Effector memory CD4-positive, alpha-beta T cell (primary cell): ENCODE measurements at regions not wholly inside any gene's neighbourhood (a gene's known extent, or its start where the extent isn't known, plus 50 kb on each side); places are given as distances from the start of the nearest gene placed in this dataset.

ENCODE experiments used
- DNase-seq, 3 donors: peaks; one replicate each; pipeline ENCODE4 v3.0.0-alpha.2; 2020
- H3K27ac ChIP-seq: 2 replicates; pipeline ENCODE4 v1.7.0; 2013; ENCODE audit warnings: mild to moderate bottlenecking, low read length, moderate library complexity; ENCODE audit not compliant: insufficient read depth, poor library complexity, severe bottlenecking
- H3K27me3 ChIP-seq: replicated peaks from 2 replicates; pipeline ENCODE4 v1.7.0; 2013; ENCODE audit warnings: mild to moderate bottlenecking, low read length; ENCODE audit not compliant: insufficient read depth, control insufficient read depth, poor library complexity, severe bottlenecking
- H3K36me3 ChIP-seq: 2 replicates; pipeline ENCODE4 v1.7.0; 2013; ENCODE audit warnings: mild to moderate bottlenecking, low read length, moderate library complexity; ENCODE audit not compliant: control insufficient read depth, insufficient read depth
- H3K4me1 ChIP-seq: 2 replicates; pipeline ENCODE4 v1.7.0; 2013; ENCODE audit warnings: low read length, mild to moderate bottlenecking; ENCODE audit not compliant: control insufficient read depth, insufficient read depth, poor library complexity, severe bottlenecking
- H3K4me3 ChIP-seq: 2 replicates; pipeline ENCODE4 v1.7.0; 2013; ENCODE audit warnings: low read length, low read depth, mild to moderate bottlenecking; ENCODE audit not compliant: insufficient read depth, poor library complexity, severe bottlenecking
- H3K9me3 ChIP-seq: 2 replicates; pipeline ENCODE4 v1.7.0; 2013; ENCODE audit warnings: mild to moderate bottlenecking, low read length, moderate library complexity; ENCODE audit not compliant: control insufficient read depth

DNA sequence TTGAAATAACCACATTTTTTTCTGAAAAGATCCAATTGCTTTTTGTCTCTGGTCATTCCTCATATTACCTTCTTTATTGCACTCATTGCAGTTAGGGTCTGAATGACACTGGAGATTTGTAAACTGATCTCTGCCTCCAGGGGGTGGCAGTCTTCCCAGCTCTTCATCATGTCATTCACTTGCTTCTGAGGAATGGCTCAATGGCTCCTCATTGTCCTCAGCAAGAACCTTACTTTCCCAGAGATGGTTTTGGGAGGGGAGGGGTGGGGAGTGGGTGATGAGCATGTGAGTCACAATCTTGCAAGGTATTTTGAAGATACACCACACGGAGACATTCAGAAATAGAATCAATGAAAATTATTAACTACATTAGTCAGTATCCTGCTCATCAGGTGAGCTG lies 159.8 kb upstream of the GAS1 start:
- no peaks in the 10 kb centered on the region for H3K9me3 ChIP-seq
- H3K36me3 ChIP-seq = no peaks in the 10 kb centered on the region
- H3K4me1 ChIP-seq = no peaks in the 10 kb centered on the region
- DNase-seq = no peak
- no peaks in the 10 kb centered on the region for H3K27me3 ChIP-seq
- no peak overlapping the region for H3K4me3 ChIP-seq
- no peak overlapping the region for H3K27ac ChIP-seq

DNA sequence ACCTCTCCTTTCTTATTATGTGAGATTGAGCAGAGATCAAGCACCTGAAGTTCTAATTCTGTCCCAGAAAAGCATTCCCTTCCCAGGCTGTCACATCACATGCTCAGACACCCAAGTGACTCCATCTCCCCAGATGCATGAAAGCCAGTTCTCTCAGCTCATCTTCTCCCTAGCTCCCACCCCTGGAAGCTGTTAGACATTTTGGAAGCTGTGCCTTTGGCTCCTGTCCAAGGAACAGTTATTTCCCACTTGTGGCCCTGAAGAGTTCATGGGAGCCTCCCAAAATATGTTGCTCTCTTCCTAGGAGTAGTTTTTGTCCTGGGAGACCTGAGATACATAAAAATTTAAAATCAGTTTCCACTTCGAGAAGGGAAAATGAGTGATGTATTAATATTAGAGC lies 161.4 kb upstream of the GAS1 start:
- Histone ChIP-seq H3K4me3 (no peak overlapping the region), H3K4me1 (no peaks in the 10 kb centered on the region), H3K9me3 (no peaks in the 10 kb centered on the region), H3K27ac (no peak overlapping the region), H3K36me3 (no peaks in the 10 kb centered on the region), H3K27me3 (no peaks in the 10 kb centered on the region)
- DNase-seq = no peak

DNA sequence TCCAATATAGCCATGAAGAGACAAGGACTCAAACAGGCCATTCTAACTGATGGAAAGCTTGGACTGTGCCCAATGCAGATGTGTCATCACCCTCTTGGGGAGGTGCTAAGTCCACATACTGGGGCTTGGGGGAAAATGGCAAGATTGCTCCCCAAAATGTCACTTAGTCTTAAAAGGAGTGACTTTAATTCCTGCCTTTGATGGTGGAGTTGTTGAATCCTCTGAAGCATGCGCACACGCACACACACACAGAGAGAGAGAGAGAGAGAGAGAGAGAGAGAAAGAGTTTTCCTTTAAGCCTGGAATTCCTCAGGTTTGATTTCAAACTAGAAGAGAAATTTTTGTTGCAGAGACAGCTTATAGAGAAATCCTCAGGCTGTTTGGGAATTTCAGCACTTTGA lies 161.9 kb upstream of the GAS1 start:
- H3K27ac ChIP-seq = no peak overlapping the region
- H3K27me3 ChIP-seq = no peaks in the 10 kb centered on the region
- H3K36me3 ChIP-seq = no peaks in the 10 kb centered on the region
- no peaks in the 10 kb centered on the region for H3K9me3 ChIP-seq
- no peak overlapping the region for H3K4me3 ChIP-seq
- no peaks in the 10 kb centered on the region for H3K4me1 ChIP-seq
- no peak for DNase-seq

DNA sequence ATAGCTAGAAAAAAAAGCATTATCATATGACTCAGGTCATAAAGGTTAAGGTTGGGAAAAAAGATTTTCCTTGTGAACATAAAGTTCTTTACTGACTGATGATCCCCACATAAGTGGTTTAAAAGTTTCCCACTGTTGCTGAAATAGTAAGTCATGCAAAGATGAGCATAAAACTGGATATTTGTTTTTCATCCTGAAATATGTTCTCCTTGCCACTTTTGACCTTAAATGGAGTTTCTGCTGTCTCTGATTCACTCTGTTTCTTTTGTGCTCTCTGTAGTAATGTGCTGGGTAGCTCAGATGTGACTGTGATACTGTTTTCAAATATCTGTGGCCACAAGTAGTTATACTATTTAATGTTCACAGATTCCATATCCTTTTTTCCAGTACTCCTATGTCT lies 162.5 kb upstream of the GAS1 start:
- Histone ChIP-seq H3K27me3 (no peaks in the 10 kb centered on the region), H3K36me3 (no peaks in the 10 kb centered on the region), H3K27ac (no peak overlapping the region), H3K4me1 (no peaks in the 10 kb centered on the region), H3K9me3 (no peaks in the 10 kb centered on the region), H3K4me3 (no peak overlapping the region)
- DNase-seq = no peak

DNA sequence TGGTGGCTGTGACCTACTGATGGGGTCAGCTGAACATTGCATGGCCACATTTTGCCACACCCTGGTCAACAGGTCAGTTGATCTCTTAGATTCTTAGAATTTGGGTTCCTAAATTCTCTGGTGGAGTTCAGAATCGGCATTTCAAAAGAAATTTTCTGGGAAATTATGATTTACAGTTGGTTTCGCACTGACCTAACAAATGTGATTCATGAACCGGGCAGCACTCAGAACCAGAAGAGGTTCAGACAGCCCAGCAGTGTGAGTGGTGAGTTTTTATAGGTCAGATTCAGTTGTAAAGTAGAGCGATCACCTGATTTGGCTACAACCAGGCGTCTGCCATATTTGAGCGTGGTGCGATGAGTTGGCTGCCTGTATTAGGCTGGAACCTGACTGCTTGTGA lies 163.7 kb upstream of the GAS1 start:
- Histone ChIP-seq H3K4me1 (no peaks in the 10 kb centered on the region), H3K9me3 (no peaks in the 10 kb centered on the region), H3K27me3 (no peaks in the 10 kb centered on the region), H3K27ac (no peak overlapping the region), H3K4me3 (no peak overlapping the region), H3K36me3 (no peaks in the 10 kb centered on the region)
- DNase-seq = no peak

DNA sequence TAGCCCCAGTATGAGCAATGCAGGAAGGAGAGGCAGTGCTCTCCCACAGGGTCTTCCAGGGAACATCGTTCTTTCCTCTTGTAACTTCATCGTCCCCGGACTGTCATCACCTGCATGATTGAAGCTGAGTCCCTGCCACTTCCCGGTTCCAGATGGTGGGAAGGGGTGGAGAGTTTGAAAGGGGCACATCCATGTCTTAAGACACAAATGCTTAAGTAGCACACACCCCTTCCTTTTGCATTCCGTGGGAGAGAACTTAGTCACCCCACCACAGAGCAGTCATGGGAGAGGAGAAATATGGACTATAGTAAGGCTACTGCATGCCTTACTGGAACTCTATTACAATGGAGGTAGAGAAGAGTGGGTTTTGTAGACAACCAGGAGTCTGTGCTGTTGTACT lies 165.3 kb upstream of the GAS1 start:
- H3K4me1 ChIP-seq = no peaks in the 10 kb centered on the region
- DNase-seq = no peak
- H3K36me3 ChIP-seq = no peaks in the 10 kb centered on the region
- no peak overlapping the region for H3K4me3 ChIP-seq
- no peaks in the 10 kb centered on the region for H3K27me3 ChIP-seq
- no peak overlapping the region for H3K27ac ChIP-seq
- H3K9me3 ChIP-seq = no peaks in the 10 kb centered on the region

DNA sequence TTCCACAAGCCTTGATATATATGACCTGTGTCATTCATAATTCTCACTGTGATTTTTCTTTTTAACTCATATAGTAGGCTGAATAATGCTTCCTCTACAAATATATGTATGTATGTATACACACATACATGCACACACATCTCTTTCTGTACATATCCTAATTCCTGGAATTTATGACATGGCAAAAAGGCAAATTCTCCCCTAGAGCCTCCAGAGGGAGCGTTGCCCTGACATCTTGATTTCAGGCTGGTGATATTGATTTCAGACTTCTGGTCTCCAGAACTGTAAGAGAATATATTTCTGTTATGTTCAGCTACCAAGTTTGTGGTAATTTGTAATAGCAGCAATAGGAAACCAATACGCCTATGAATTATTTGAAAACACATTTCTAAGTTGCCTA lies 166.6 kb upstream of the GAS1 start:
- no peaks in the 10 kb centered on the region for H3K36me3 ChIP-seq
- H3K4me3 ChIP-seq = no peak overlapping the region
- H3K4me1 ChIP-seq = no peaks in the 10 kb centered on the region
- H3K9me3 ChIP-seq = no peaks in the 10 kb centered on the region
- no peak overlapping the region for H3K27ac ChIP-seq
- H3K27me3 ChIP-seq = no peaks in the 10 kb centered on the region
- no peak for DNase-seq

DNA sequence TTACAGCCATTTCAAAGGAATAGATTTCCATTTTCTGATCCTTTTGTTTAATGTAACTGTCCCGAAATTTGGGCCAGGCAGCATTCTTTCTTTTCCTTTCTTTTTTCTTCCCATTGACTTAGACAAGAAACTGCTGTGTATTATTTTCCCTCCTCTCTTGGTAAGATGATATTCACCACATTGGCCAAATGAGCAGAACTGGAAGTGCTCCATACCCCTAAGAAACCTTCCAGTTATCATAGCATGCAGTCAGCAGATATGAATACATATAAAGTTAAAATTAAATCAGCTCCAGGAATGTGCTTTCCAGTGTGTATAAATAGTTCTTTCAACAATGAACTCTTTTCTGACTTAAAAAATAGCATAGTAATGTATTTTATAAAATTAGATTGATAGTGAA lies 168.5 kb upstream of the GAS1 start:
- H3K4me1 ChIP-seq = no peaks in the 10 kb centered on the region
- no peak overlapping the region for H3K27ac ChIP-seq
- no peaks in the 10 kb centered on the region for H3K27me3 ChIP-seq
- no peaks in the 10 kb centered on the region for H3K9me3 ChIP-seq
- no peak overlapping the region for H3K4me3 ChIP-seq
- DNase-seq = no peak
- H3K36me3 ChIP-seq = no peaks in the 10 kb centered on the region

DNA sequence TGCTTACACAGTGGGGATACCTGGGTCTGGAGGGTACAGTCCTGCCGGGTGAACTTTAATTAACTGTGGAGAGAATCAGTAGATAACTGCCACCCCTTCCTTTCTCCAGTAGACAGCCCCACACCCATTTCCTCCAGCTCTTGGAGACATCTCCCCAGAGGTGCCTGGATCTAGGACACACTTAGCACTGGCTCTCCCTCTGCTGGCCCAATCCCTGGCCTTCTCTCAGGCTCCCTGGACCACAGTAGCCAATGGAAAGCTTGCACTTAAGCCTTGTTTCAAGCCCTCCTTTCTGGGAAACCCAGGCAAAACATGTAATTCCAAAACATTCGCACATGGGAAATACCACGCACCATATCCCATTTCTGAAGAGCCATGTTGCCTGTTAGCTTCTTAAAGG lies 169.2 kb upstream of the GAS1 start:
- Histone ChIP-seq H3K36me3 (no peaks in the 10 kb centered on the region), H3K27me3 (no peaks in the 10 kb centered on the region), H3K4me3 (no peak overlapping the region), H3K4me1 (no peaks in the 10 kb centered on the region), H3K9me3 (no peaks in the 10 kb centered on the region), H3K27ac (no peak overlapping the region)
- DNase-seq = no peak

DNA sequence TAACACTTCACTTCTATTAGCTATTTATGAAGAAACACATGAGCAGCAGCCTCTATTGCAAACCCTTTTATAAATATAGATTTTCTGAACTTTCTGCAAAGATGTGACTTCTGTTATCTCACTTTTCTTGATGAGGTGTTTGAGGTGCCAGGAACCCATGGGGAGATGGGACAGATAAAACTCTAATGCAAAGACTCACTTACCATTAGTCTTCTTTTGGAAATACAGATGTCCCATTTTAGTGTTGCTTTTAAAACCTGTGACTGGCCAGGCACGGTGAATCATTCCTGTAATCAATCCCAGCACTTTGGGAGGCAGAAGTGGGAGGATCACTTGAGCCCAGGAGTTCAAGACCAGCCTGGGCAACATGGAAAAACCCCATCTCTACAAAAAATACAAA lies 171.3 kb upstream of the GAS1 start:
- no peaks in the 10 kb centered on the region for H3K27me3 ChIP-seq
- no peak overlapping the region for H3K27ac ChIP-seq
- no peaks in the 10 kb centered on the region for H3K9me3 ChIP-seq
- no peaks in the 10 kb centered on the region for H3K4me1 ChIP-seq
- H3K36me3 ChIP-seq = no peaks in the 10 kb centered on the region
- H3K4me3 ChIP-seq = no peak overlapping the region
- DNase-seq = no peak

DNA sequence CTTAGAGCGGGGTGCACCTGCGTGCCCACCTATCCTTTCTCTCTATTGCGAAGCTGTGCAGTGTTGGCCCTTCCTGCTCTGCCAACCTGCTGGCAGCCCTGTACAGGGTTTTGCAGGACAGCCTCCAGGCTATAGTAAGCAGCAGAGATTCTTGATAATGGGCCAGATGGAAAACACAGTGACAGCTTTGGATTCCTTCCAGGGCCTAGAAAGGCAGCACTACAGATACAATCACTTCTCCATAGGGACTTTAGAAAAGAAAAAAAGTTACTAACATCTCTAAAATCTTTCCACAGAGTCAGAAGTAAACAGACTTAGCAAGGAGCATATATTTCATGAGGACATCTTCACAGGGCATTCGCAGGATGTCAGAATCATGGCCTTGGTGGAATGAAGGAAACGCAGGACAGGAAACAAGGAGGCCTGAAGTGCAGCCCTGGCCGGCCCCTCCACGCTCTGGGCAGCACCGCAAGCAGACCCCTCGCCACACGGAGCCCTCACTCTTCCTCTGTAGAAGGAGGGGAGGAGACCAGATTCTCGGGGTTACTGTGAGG lies 172.1 kb upstream of the GAS1 start:
- Histone ChIP-seq H3K36me3 (no peaks in the 10 kb centered on the region), H3K4me1 (no peaks in the 10 kb centered on the region), H3K27ac (no peak overlapping the region), H3K4me3 (no peak overlapping the region), H3K9me3 (no peaks in the 10 kb centered on the region), H3K27me3 (no peaks in the 10 kb centered on the region)
- DNase-seq = no peak
